ENCODE measurements at regions not wholly inside any gene's neighbourhood (a gene's known extent, or its start where the extent isn't known, plus 50 kb on each side); places are given as distances from the start of the nearest gene placed in this dataset.
"Not testable (repeated sequence)": the region's sequence is repeated elsewhere in the genome, so short reads cannot be mapped to it uniquely, and the experiment has no call there.

DNA sequence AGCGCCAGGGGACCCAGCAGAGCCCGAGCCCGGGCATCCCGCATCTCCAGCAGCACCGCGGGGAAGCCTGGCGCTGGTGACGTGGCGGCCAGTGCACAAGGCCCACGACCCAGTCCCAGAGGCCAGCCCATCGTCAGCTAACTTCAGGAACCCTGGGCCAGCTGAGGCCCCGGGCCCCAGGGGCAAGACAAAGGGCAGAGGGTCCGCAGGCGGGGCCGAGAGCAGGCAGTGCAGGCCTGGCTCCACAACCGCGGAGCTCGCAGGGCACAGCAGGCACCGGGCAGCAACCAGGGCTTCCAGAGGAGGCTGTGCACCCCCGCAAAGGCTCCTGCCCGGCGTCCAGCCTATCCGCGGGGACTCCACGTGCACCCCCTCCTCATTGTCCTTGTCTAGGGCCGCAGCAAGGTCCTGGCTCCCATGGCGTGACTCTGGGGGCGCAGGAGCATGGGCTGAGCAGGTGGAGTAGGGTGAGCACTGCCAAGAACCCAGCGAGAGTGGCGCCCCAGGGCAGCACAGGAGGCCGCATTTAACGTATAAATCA, 352.5 kb downstream of the KCNJ18 start:
- H3K9ac ChIP-seq (ENCODE audit: low read depth, low read length); H3K4me3 ChIP-seq (ENCODE audit: low read length); H3K27ac ChIP-seq (ENCODE audit: low read length); H3K4me1 ChIP-seq (ENCODE audit: insufficient read depth, low read length); H3K36me3 ChIP-seq (ENCODE audit: insufficient read depth, low read depth, low read length); H3K9me3 ChIP-seq (ENCODE audit: insufficient read depth, low read depth, low read length); H3K27me3 ChIP-seq (ENCODE audit: insufficient read depth, low read length): not testable (repeated sequence)

- not testable (repeated sequence) for H3K27me3 ChIP-seq (ENCODE audit: insufficient read depth, low read length); H3K9ac ChIP-seq (ENCODE audit: low read depth, low read length); H3K27ac ChIP-seq (ENCODE audit: low read length)
These were observed 355.2 kb downstream of the KCNJ18 start for GRCh38 chr17:22047521-22047920.

DNA sequence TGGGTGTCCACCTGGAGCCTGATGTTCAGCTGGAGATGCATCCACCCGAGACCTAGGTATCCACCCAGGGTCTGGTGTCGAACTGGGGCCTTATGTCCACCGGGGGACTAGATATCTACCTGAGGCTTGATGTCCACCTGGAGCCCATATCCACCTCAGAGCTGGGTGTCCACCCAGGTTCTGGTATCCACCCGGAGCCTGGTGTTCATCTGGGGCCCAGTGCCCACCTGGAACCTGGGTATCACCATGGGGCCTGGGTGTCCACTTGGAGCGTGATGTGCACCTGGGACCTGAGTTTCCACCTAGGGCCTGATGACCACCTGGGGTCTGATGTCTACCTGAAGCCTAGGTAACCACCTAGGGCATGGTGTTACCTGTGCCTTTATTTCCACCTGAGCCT, 355.9 kb downstream of the KCNJ18 start:
- not testable (repeated sequence) for H3K4me3 ChIP-seq (ENCODE audit: low read length); H3K27ac ChIP-seq (ENCODE audit: low read length); H3K27me3 ChIP-seq (ENCODE audit: insufficient read depth, low read length); H3K4me1 ChIP-seq (ENCODE audit: insufficient read depth, low read length); H3K9ac ChIP-seq (ENCODE audit: low read depth, low read length); H3K9me3 ChIP-seq (ENCODE audit: insufficient read depth, low read depth, low read length); H3K36me3 ChIP-seq (ENCODE audit: insufficient read depth, low read depth, low read length)

More at GRCh38 chr17:22047521-22047920, 355.2 kb downstream of the KCNJ18 start:
- H3K9me3 ChIP-seq (ENCODE audit: insufficient read depth, low read depth, low read length); H3K36me3 ChIP-seq (ENCODE audit: insufficient read depth, low read depth, low read length); H3K4me1 ChIP-seq (ENCODE audit: insufficient read depth, low read length); H3K4me3 ChIP-seq (ENCODE audit: low read length): not testable (repeated sequence)

DNA sequence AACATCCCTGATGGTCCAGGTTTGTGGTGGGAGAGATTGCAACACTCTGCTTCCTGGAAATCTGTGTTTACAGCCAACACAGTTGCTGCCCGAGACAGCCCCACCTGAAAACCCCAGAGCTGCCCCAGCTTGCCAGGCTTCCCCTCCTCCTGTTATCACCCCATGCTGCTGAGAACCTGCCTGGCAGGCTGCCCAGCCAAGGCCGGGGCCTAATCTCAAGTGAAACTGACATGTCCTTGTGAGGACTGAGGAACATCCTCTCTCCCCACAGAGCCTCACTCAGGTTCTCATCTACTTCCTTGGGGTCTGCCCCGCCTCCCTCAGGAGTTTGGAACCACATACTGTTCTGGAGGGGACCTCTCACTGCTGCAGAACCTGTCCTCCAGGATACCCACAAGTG, 358.4 kb downstream of the KCNJ18 start:
- H3K9ac ChIP-seq (ENCODE audit: low read depth, low read length); H3K4me1 ChIP-seq (ENCODE audit: insufficient read depth, low read length); H3K27me3 ChIP-seq (ENCODE audit: insufficient read depth, low read length); H3K9me3 ChIP-seq (ENCODE audit: insufficient read depth, low read depth, low read length); H3K27ac ChIP-seq (ENCODE audit: low read length); H3K36me3 ChIP-seq (ENCODE audit: insufficient read depth, low read depth, low read length); H3K4me3 ChIP-seq (ENCODE audit: low read length): not testable (repeated sequence)

- not testable (repeated sequence) for H3K27me3 ChIP-seq (ENCODE audit: insufficient read depth, low read length); H3K9me3 ChIP-seq (ENCODE audit: insufficient read depth, low read depth, low read length); H3K4me3 ChIP-seq (ENCODE audit: low read length); H3K36me3 ChIP-seq (ENCODE audit: insufficient read depth, low read depth, low read length); H3K4me1 ChIP-seq (ENCODE audit: insufficient read depth, low read length); H3K27ac ChIP-seq (ENCODE audit: low read length); H3K9ac ChIP-seq (ENCODE audit: low read depth, low read length)
These were observed 360.4 kb downstream of the KCNJ18 start for GRCh38 chr17:22052715-22053114.

DNA sequence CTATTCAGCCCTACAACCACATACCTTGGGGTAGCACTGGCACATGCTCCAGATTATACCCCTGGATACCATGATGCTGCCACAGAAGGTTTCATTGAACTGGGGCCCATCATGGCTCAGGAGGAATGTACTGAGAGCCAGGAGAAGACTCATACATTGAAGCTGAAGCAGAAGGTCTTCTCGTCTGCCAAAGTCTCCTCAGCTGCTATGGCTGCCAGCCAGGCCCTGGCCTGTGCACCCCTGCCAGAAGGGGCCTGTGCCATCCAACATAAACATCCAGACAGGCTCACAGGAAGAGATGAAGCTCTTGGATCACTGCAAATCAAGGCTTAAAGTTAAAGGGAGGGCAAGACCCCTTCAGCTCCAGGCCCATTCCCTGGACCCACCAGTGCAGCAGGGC, 364.2 kb downstream of the KCNJ18 start:
- not testable (repeated sequence) for H3K27me3 ChIP-seq (ENCODE audit: insufficient read depth, low read length)

DNA sequence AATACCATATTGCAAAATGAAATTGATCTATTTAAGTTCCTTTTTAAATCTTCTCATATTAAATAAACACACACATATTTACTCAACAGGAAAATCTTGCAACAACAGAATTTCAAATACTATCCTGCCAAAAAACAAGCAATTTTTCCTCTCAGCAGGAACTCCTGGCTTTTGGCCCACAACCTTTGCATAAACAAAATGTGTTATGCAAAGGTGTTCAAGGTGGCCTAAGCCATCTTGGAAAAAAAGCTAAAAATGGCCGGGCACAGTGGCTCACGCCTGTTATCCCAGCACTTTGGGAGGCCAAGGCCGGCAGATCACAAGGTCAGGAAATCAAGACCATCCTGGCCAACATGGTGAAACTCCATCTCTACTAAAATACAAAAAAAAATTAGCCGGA, 383.6 kb downstream of the KCNJ18 start:
- not testable (repeated sequence) for H3K27me3 ChIP-seq (ENCODE audit: insufficient read depth, low read length); H3K9ac ChIP-seq (ENCODE audit: low read depth, low read length); H3K36me3 ChIP-seq (ENCODE audit: insufficient read depth, low read depth, low read length); H3K27ac ChIP-seq (ENCODE audit: low read length); H3K9me3 ChIP-seq (ENCODE audit: insufficient read depth, low read depth, low read length); H3K4me3 ChIP-seq (ENCODE audit: low read length); H3K4me1 ChIP-seq (ENCODE audit: insufficient read depth, low read length)

More for the DNA sequence above, 364.2 kb downstream of the KCNJ18 start:
- H3K9me3 ChIP-seq (ENCODE audit: insufficient read depth, low read depth, low read length); H3K27ac ChIP-seq (ENCODE audit: low read length); H3K9ac ChIP-seq (ENCODE audit: low read depth, low read length); H3K4me3 ChIP-seq (ENCODE audit: low read length); H3K36me3 ChIP-seq (ENCODE audit: insufficient read depth, low read depth, low read length); H3K4me1 ChIP-seq (ENCODE audit: insufficient read depth, low read length): not testable (repeated sequence)

- not testable (repeated sequence) for H3K9me3 ChIP-seq (ENCODE audit: insufficient read depth, low read depth, low read length); H3K36me3 ChIP-seq (ENCODE audit: insufficient read depth, low read depth, low read length); H3K4me3 ChIP-seq (ENCODE audit: low read length); H3K4me1 ChIP-seq (ENCODE audit: insufficient read depth, low read length); H3K9ac ChIP-seq (ENCODE audit: low read depth, low read length); H3K27ac ChIP-seq (ENCODE audit: low read length); H3K27me3 ChIP-seq (ENCODE audit: insufficient read depth, low read length)
These were observed 396.3 kb downstream of the KCNJ18 start for GRCh38 chr17:22088589-22088988.

DNA sequence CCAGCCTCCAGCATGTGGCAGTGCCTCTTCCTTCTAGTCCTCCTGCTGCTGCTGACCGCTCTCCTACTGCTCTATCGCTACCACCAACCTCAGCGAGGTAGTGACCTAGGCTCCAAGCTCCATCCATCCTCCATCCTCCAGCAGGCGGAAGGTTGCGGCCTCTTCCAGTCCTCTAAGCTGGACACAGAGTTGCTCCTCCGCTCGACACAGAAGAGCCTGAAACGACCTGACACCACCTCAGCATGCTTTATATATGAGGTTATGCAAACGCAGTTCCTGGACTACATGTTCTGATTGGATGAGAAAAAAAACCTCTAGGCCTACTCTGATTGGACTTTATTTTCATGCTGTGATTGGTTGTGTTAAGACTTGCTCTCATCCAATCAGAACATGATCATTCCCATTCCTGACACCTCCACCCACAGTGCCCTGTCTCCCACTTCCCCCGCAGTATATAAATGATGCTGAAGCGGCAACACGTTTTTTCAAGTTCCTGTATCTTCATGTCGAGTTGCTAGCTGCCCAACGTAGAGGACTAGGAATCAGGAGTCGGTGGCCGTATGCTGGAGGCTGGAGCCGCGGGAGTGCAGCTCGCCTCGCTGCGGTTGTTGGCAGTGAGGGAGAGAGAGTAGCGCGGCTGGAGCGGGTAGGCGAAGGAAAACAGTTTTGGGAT, 398.1 kb downstream of the KCNJ18 start:
- H3K36me3 ChIP-seq (ENCODE audit: insufficient read depth, low read depth, low read length), result no peaks in the 10 kb centered on the region
- H3K27me3 ChIP-seq (ENCODE audit: insufficient read depth, low read length), result no peaks in the 10 kb centered on the region
- no peaks in the 10 kb centered on the region for H3K4me1 ChIP-seq (ENCODE audit: insufficient read depth, low read length)
- no peak overlapping the region for H3K9ac ChIP-seq (ENCODE audit: low read depth, low read length)
- no peak overlapping the region for H3K27ac ChIP-seq (ENCODE audit: low read length)
- H3K4me3 ChIP-seq (ENCODE audit: low read length), result no peak overlapping the region
- H3K9me3 ChIP-seq (ENCODE audit: insufficient read depth, low read depth, low read length), result no peaks in the 10 kb centered on the region

DNA sequence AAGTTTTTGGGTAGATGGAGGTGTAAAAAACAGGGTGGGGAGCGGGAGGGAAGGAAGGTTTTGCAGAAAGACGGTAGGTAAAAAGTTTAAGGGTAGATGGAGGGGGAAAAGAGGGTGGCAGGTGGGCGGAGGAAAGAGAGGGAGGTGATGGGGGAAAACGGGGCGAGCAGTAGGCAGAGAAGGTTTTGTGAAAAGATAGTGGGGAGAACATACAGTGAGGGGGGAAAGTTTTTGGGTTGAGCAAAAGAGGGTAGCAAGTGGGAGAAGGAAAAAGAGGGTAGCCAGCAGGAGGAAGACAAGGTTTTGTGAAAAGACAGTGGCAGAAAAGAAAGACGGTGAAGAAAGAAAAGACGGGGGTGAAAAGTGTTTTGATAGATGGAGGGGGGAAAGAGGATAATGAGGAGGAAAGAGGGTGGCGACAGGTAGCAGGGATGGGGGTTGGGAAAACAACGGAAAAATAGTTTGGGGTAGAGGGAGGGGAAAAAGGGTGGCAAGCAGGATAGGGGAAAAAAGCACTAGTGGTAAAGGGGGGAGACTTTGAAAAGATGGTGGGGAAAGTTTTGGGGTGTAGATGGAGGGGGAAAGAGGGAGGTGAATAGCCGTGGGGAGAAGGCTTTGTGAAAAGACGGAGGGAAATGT, 398.8 kb downstream of the KCNJ18 start:
- H3K27ac ChIP-seq (ENCODE audit: low read length); H3K4me1 ChIP-seq (ENCODE audit: insufficient read depth, low read length); H3K36me3 ChIP-seq (ENCODE audit: insufficient read depth, low read depth, low read length); H3K9ac ChIP-seq (ENCODE audit: low read depth, low read length); H3K27me3 ChIP-seq (ENCODE audit: insufficient read depth, low read length); H3K9me3 ChIP-seq (ENCODE audit: insufficient read depth, low read depth, low read length): not testable (repeated sequence)
- H3K4me3 ChIP-seq (ENCODE audit: low read length), result peak overlapping the region; percentile 42; the same call in 1 of the 2 replicates

GRCh38 chr17:22091840-22092239, 399.5 kb downstream of the KCNJ18 start:
- H3K4me1 ChIP-seq (ENCODE audit: insufficient read depth, low read length), result not testable (repeated sequence)

DNA sequence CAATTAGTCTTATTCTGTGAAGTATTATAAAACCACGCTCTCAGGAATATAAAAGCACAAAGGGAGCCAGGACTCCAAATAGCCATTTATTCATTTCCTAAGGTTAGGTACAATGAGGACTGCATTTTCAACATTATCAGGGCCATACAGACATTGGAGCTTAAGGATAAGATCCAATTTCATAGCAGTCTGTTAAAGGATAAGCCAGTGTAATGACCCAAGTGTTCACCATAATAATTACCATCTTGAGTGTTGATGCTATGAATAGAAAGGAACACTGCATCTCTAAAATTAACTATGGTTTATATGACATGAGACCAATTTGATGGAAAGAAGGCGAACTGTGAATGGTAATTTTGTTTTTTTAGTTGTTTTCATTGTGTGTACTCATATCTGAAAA, 403.1 kb downstream of the KCNJ18 start:
- not testable (repeated sequence) for H3K36me3 ChIP-seq (ENCODE audit: insufficient read depth, low read depth, low read length); H3K27me3 ChIP-seq (ENCODE audit: insufficient read depth, low read length); H3K9ac ChIP-seq (ENCODE audit: low read depth, low read length); H3K27ac ChIP-seq (ENCODE audit: low read length); H3K4me3 ChIP-seq (ENCODE audit: low read length); H3K9me3 ChIP-seq (ENCODE audit: insufficient read depth, low read depth, low read length); H3K4me1 ChIP-seq (ENCODE audit: insufficient read depth, low read length)

More at GRCh38 chr17:22091840-22092239, 399.5 kb downstream of the KCNJ18 start:
- H3K27me3 ChIP-seq (ENCODE audit: insufficient read depth, low read length); H3K9me3 ChIP-seq (ENCODE audit: insufficient read depth, low read depth, low read length); H3K9ac ChIP-seq (ENCODE audit: low read depth, low read length); H3K4me3 ChIP-seq (ENCODE audit: low read length); H3K27ac ChIP-seq (ENCODE audit: low read length); H3K36me3 ChIP-seq (ENCODE audit: insufficient read depth, low read depth, low read length): not testable (repeated sequence)

Data from iPS-20b (cell line).